PC-9 (cell line): ENCODE measurements at regions not wholly inside any gene's neighbourhood (a gene's known extent, or its start where the extent isn't known, plus 50 kb on each side); places are given as distances from the start of the nearest gene placed in this dataset.

ENCODE experiments used
- CTCF ChIP-seq: fragments of 200-600 bp; sonication (generic); conservative IDR thresholded peaks from 2 replicates; pipeline ENCODE4 v1.6.1; 2017; ENCODE audit warnings: mixed run types, antibody characterized with exemption, mild to moderate bottlenecking, moderate library complexity
- EZH2 ChIP-seq: fragments of 200-600 bp; sonication (generic); IDR thresholded peaks from 2 replicates; pipeline ENCODE4 v1.8.0; 2017; ENCODE audit warnings: antibody characterized with exemption, low read depth

- no peak for TF ChIP-seq EZH2
- no peak for TF ChIP-seq CTCF
Observed at GRCh38 chr5:99640646-99641045, 711.8 kb upstream of the CHD1 start.
